DND-41 (cell line): ENCODE measurements at regions not wholly inside any gene's neighbourhood (a gene's known extent, or its start where the extent isn't known, plus 50 kb on each side); places are given as distances from the start of the nearest gene placed in this dataset.

ENCODE experiments used
- CTCF ChIP-seq: IDR thresholded peaks from 2 replicates; pipeline ENCODE4 v1.5.1; 2012; ENCODE audit warnings: borderline replicate concordance, low read length, moderate library complexity, mild to moderate bottlenecking; ENCODE audit not compliant: poor library complexity, severe bottlenecking; ENCODE audit errors: extremely low read depth
- EZH2 ChIP-seq: IDR thresholded peaks from 3 replicates; pipeline ENCODE4 v1.6.1; 2012; ENCODE audit warnings: borderline replicate concordance, low read depth, mild to moderate bottlenecking, moderate library complexity, low read length, inconsistent platforms; ENCODE audit not compliant: severe bottlenecking

GRCh38 chr9:89978185-89978584 is 373.4 kb downstream of the GADD45G start:
- TF ChIP-seq CTCF (no peak), EZH2 (no peak)
